Nucleus accumbens (tissue), 56 donors: ENCODE measurements at regions not wholly inside any gene's neighbourhood (a gene's known extent, or its start where the extent isn't known, plus 50 kb on each side); places are given as distances from the start of the nearest gene placed in this dataset.

Experiments
- DNase-seq, 56 donors: peaks; one replicate each; lab custom pipeline; 2025; lab: John Stamatoyannopoulos, UW

DNA sequence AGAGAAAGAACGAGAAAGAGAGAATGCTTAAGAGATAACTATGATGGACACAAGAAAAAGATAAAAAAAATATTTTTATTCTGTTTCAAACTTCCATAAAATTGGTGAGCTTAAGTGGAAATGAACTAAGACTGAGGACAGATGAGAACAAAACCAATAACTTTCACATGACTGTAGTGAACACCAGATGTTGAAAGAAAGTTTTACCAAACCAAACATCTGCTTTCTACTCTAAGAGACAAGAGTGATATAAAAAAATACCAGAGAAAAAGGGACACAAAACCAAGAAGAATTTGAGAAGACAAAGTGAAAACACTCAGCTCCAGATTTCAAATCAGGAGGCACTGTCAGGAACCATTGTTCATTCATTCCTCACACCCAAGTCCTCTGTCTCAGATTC lies 147.9 kb downstream of the IMPG2 start:
- no peak for DNase-seq

GRCh38 chr3:101171681-101172191 lies 148.6 kb downstream of the IMPG2 start:
- DNase-seq, result no peak

GRCh38 chr3:101170806-101171558 lies 149.4 kb downstream of the IMPG2 start:
- DNase-seq, result no peak

DNA sequence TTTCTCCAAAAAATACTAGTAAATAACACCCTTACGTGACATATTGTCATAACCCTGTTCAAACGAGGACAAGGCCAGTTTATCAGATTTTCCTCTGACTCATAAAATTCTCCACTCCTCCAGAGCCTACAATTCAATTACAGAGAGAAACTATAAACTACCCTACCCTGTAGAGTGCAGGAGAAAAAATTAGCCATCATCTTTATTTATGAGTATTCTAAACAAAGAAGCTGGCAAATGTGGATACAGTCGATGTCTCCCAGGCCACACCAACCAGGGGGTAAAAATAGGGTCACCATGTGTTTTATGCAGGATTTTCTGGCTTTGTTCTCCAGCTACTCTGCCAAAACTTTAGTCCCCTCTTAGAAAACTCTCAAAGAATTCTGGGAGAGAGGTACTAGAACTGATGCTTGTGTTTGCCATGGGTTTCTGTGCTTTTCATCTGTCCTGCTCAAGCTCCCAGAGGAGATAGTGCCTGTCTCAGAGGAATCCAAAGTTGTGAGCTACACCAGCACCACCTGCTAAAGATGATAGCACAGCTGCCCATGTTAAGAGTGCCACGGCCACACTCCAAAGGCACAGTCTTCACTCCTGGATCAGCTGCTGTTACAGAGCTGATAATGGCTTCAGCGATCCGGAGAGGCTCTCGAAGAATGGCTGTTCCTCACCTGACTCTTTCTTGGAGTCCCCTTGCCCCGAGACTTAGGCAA lies 150.2 kb downstream of the IMPG2 start:
- no peak for DNase-seq

DNA sequence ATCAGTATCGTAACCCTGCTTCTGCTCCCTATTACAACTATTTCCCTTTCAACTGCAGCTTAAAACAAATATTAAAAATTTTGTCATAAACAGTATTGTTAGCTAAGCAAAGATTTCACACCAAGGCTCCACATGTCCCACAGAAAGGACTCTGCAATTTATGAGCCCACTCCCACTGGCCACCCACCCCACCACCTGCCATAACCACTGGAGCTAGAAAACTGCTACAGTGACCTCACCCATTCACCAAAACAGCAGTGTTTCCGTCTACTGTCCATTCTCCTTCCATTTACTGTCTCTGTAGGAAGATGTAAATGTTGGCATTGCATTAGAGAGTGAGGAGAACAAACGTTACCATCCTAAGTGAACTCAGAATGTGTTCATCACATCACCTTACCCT lies 150.9 kb downstream of the IMPG2 start:
- DNase-seq, result no peak

DNA sequence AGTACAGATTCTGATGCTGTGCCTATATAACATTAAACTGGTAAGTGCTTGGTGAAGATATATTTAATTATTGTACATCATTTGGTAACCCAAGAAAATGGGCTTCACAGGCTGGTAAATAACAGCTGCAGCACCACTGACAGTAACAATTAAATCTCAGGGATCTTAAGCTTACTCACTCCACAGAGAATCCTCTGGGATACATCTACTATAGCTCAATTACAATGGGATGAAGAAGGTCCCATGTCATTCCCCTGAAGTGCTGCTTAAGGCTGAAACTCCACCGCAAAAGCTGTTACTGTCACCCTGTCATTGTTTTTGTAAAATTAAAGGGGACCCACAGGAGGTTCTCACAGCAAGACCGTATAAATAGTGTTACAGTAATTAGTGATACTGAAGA lies 153.0 kb downstream of the IMPG2 start:
- no peak for DNase-seq

GRCh38 chr3:101166150-101166549 lies 154.2 kb downstream of the IMPG2 start:
- no peak for DNase-seq

DNA sequence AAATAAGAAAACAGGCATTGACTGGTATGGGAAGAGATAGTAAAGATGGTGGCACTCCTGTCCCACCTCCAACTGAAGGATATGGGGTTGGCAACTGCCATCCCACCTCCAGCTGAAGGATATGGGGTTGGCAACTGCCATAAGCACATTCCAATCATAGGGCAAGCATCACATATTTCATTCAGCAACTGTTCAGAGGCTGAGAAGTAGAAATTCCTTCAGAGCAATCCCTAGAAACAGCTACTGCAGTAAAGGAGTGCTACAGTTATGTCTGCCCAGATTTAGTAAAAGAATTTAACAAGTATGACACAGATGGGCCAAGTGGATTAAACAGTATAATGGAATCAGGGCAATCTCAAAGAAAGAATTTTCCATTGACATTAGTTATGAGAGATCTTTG lies 156.8 kb downstream of the IMPG2 start:
- DNase-seq, result no peak

GRCh38 chr3:101159478-101159877 lies 160.9 kb downstream of the IMPG2 start:
- DNase-seq, result no peak

DNA sequence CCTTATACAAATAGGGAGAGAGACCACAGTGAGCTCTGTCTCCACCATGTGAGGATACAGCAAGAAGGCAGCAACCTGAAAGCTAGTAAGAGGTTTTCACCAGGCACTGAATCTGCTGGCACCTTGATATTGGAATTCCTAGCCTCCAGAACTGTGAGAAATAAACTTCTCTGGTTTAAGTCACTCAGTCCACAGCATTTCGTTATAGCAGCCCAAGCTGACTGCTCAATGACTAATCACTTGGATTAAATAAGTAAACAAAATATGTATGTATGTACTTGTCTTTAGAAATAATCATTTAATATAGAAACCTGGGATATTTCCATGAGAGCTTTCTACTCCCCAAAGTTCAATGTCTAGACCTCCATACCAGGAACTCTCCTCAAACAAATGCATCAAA lies 162.0 kb downstream of the IMPG2 start:
- DNase-seq, result no peak

DNA sequence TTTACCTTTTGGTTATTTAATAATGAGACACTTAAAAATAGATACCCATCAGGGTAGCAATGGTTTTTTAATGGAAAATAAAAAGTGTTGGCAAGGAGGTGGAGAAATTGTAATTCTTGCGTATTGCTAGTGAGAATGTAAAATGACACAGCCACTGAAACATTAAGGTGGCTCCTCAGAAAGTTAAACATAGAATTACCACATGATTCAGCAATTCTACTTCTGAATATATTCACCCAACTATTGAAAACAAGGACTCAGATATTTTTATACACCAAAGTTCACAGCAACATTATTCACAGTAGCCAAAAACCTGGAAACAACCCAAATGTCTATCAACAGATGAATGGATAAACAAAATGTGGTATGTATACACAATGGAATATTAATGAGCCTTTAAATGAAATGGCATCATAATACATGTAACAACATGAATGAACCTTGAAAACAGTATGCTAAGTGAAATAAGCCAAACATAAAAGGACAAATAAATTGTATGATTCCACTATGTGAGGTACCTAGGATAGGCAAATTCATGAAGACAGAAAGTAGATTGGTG lies 163.5 kb downstream of the IMPG2 start:
- no peak for DNase-seq

GRCh38 chr3:101155825-101156224 lies 162.6 kb upstream of the ABI3BP start:
- no peak for DNase-seq

- peak in 3 of 56 donors; percentile 1 to 5 (median 2) for DNase-seq
These were observed 161.2 kb upstream of the ABI3BP start for GRCh38 chr3:101154401-101154800.

DNA sequence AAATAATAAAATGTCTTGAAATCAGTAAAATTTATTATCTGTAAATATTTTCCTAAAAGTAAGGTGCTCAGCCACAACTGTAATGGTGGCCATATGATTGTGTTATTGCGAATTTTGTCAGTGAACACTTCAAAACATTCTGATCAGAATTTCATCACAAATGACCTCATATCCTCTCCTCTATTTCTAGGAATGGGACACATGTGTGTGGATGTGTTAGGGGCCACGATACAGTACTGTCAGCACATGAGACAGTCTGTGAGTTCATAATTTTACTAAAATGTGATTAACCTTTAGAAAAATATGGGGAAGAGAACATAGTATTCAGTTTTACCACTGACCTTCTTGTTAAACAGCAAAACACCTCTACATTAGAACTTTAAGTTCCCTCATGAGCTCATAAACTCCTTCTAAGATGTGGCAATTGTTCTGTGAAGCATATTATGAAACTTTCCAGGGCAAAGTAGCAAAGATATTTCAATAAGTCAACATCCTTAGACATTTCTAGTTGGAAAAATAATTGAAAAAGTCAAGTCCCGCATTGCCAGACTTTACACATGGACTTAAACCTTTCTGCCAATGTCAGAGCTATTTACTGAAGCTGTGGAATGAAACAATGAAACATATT lies 158.2 kb upstream of the ABI3BP start:
- DNase-seq, result no peak

DNA sequence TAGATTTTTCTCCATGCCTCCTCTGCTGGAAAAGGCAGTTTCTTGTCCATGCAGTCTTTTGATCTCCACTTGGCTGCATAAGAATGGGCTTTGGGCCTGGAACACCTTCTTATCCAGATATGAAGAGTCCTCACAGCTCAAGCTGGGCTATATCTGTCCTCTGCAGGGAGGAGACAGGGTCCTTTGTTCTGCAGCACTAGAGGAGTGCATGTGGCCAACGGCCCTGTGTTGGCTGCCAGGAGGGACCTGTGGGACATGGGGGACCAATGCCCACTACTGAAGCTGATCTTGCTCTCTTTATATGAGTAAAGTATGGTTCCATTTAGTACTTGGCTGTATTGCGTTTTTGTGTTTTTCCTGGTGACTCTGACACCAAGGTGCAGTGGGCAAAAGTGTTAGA lies 157.3 kb upstream of the ABI3BP start:
- DNase-seq, result no peak

DNA sequence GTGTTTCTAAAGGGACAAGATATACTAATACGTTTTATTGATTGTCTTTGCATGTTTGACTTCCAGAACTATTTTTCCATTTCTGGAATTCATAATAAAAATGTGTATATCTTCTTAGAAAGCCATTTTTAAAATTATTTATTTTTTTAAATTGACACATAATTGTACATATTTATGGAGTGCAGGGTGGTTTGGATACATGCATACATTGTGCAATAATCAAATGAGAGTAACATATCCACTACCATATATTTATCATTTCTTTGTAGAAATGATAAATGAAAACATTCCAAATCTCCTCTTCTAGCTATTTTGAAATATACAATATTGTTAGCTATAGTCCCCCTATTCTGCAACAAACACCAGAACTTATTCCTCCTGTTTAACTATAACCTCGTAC lies 156.5 kb upstream of the ABI3BP start:
- DNase-seq, result no peak

- no peak for DNase-seq
These were observed 156.0 kb upstream of the ABI3BP start for GRCh38 chr3:101149251-101149650.

DNA sequence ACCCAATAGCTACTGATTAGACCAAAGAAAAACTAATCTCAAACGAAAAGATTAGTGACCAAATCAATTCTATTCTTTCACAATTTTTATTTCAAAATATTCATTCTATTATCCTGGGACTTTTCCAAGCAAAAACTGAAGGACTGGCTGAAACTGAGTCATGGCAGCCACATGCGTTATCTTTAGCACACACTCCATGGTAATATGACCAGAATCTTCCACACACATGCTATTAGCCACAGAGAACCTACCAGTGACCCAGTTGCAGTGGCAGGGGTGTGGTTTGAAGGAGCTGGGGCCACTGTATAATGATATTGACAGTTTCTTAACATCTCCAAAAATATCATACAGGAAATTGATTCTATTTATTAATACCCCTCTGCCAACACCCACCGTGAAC lies 154.8 kb upstream of the ABI3BP start:
- DNase-seq, result no peak

GRCh38 chr3:101146946-101147345 lies 153.7 kb upstream of the ABI3BP start:
- no peak for DNase-seq

DNA sequence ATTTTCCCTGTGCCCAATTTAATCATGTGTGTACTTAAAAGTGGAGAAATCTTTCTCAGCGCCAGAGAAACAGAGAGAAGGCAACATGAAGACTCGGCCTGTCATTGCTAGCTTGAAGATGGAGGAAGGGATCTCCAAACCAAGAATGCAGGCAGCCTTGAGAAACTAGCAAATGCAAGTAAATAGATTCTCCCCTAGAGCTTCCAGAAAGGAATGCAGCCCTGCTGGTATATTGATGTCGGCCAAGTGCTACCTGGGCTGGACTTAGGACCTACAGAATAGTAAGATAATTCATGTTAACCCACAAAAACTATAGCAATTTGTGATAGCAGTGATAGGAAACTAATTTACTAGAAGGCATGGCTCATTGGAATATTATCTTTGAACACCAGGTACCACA lies 150.9 kb upstream of the ABI3BP start:
- no peak for DNase-seq

- peak in 3 of 56 donors; percentile 4 to 12 (median 7) for DNase-seq
These were observed 149.8 kb upstream of the ABI3BP start for GRCh38 chr3:101143012-101143411.
